Fibroblast of pulmonary artery (primary cell): ENCODE measurements at regions not wholly inside any gene's neighbourhood (a gene's known extent, or its start where the extent isn't known, plus 50 kb on each side); places are given as distances from the start of the nearest gene placed in this dataset.

Experiments used
- DNase-seq: peaks from one replicate; pipeline ENCODE4 v3.0.0-alpha.2; 2010; ENCODE audit warnings: low read depth
- H3K4me3 ChIP-seq: replicated peaks from 2 replicates; pipeline ENCODE4 v1.5.1; 2011; ENCODE audit warnings: low read depth, mild to moderate bottlenecking, control low read depth, low read length, moderate library complexity
- CTCF ChIP-seq: IDR thresholded peaks from 2 replicates; pipeline ENCODE4 v1.5.1; 2011; ENCODE audit warnings: mild to moderate bottlenecking, control low read depth, low read length, inconsistent platforms; ENCODE audit errors: missing control alignments

GRCh38 chr3:191775451-191776233, 314.7 kb downstream of the PYDC2 start:
- no peak for TF ChIP-seq CTCF
- DNase-seq: no peak

GRCh38 chr3:191781044-191781443, 320.1 kb downstream of the PYDC2 start:
- H3K4me3 ChIP-seq: no peak overlapping the region
- TF ChIP-seq CTCF: no peak
- no peak for DNase-seq

More at GRCh38 chr3:191775451-191776233, 314.7 kb downstream of the PYDC2 start:
- H3K4me3 ChIP-seq: no peak overlapping the region

GRCh38 chr3:191783024-191783423, 322.1 kb downstream of the PYDC2 start:
- DNase-seq: no peak
- TF ChIP-seq CTCF: no peak
- H3K4me3 ChIP-seq: no peak overlapping the region

- H3K4me3 ChIP-seq: no peak overlapping the region
Observed at GRCh38 chr3:191790934-191791333, 330.0 kb downstream of the PYDC2 start.

GRCh38 chr3:191792580-191792979, 331.6 kb downstream of the PYDC2 start:
- H3K4me3 ChIP-seq: no peak overlapping the region
- TF ChIP-seq CTCF: no peak
- peak; percentile 3 for DNase-seq

More at GRCh38 chr3:191790934-191791333, 330.0 kb downstream of the PYDC2 start:
- no peak for TF ChIP-seq CTCF
- no peak for DNase-seq

- no peak for TF ChIP-seq CTCF
- DNase-seq: no peak
- no peak overlapping the region for H3K4me3 ChIP-seq
Observed at GRCh38 chr3:191795196-191795595, 334.2 kb downstream of the PYDC2 start.

GRCh38 chr3:191797271-191797670, 336.3 kb downstream of the PYDC2 start:
- no peak for TF ChIP-seq CTCF
- H3K4me3 ChIP-seq: no peak overlapping the region
- no peak for DNase-seq
